ENCODE measurements at regions not wholly inside any gene's neighbourhood (a gene's known extent, or its start where the extent isn't known, plus 50 kb on each side); places are given as distances from the start of the nearest gene placed in this dataset.

GRCh38 chr5:112668911-112669310 is 68.8 kb upstream of the APC start:
- no peak overlapping the region for H3K4me3 ChIP-seq (ENCODE audit: low read length)
- TF ChIP-seq ZNF274 (IDR thresholded peaks at IDR 0.05; ENCODE audit: low read depth, low read length) = no peak

- no peak for TF ChIP-seq ZNF274 (IDR thresholded peaks at IDR 0.05; ENCODE audit: low read depth, low read length)
- no peak overlapping the region for H3K4me3 ChIP-seq (ENCODE audit: low read length)
Measured at GRCh38 chr5:112669328-112669963, 68.2 kb upstream of the APC start.

- no peak for TF ChIP-seq ZNF274 (IDR thresholded peaks at IDR 0.05; ENCODE audit: low read depth, low read length)
- no peak overlapping the region for H3K4me3 ChIP-seq (ENCODE audit: low read length)
Measured at GRCh38 chr5:112671687-112672086, 66.0 kb upstream of the APC start.

- TF ChIP-seq ZNF274 (IDR thresholded peaks at IDR 0.05; ENCODE audit: low read depth, low read length) = no peak
- no peak overlapping the region for H3K4me3 ChIP-seq (ENCODE audit: low read length)
Measured at GRCh38 chr5:112681481-112681908, 56.2 kb upstream of the APC start.

GRCh38 chr5:112682621-112683061 is 55.0 kb upstream of the APC start:
- TF ChIP-seq ZNF274 (IDR thresholded peaks at IDR 0.05; ENCODE audit: low read depth, low read length) = no peak
- H3K4me3 ChIP-seq (ENCODE audit: low read length) = no peak overlapping the region

GRCh38 chr5:112684121-112684520 is 53.6 kb upstream of the APC start:
- no peak overlapping the region for H3K4me3 ChIP-seq (ENCODE audit: low read length)
- TF ChIP-seq ZNF274 (IDR thresholded peaks at IDR 0.05; ENCODE audit: low read depth, low read length) = no peak

GRCh38 chr5:112684737-112685136 is 52.9 kb upstream of the APC start:
- no peak for TF ChIP-seq ZNF274 (IDR thresholded peaks at IDR 0.05; ENCODE audit: low read depth, low read length)
- H3K4me3 ChIP-seq (ENCODE audit: low read length) = no peak overlapping the region

GRCh38 chr5:112685386-112685785 is 52.3 kb upstream of the APC start:
- H3K4me3 ChIP-seq (ENCODE audit: low read length) = no peak overlapping the region
- no peak for TF ChIP-seq ZNF274 (IDR thresholded peaks at IDR 0.05; ENCODE audit: low read depth, low read length)

- TF ChIP-seq ZNF274 (IDR thresholded peaks at IDR 0.05; ENCODE audit: low read depth, low read length) = no peak
- no peak overlapping the region for H3K4me3 ChIP-seq (ENCODE audit: low read length)
Measured at GRCh38 chr5:112685931-112686330, 51.8 kb upstream of the APC start.

- no peak for TF ChIP-seq ZNF274 (IDR thresholded peaks at IDR 0.05; ENCODE audit: low read depth, low read length)
- no peak overlapping the region for H3K4me3 ChIP-seq (ENCODE audit: low read length)
Measured at GRCh38 chr5:112686675-112687074, 51.0 kb upstream of the APC start.

- TF ChIP-seq ZNF274 (IDR thresholded peaks at IDR 0.05; ENCODE audit: low read depth, low read length) = no peak
- H3K4me3 ChIP-seq (ENCODE audit: low read length) = no peak overlapping the region
Measured at GRCh38 chr5:112687306-112687705, 50.4 kb upstream of the APC start.

Measured in GM08714 (cell line).